Activated T-cell treated with anti-CD3 and anti-CD28 coated beads, Interleukin-2, amount 50 U/mL, for 72 hours (primary cell): ENCODE measurements at regions not wholly inside any gene's neighbourhood (a gene's known extent, or its start where the extent isn't known, plus 50 kb on each side); places are given as distances from the start of the nearest gene placed in this dataset.

Experiments
- ATAC-seq, 2 donors: fragments of 150-1000 bp; cut with Tn5 transposase; replicated peaks in 1 of 2; 2 replicates each; pipeline ENCODE4 v1.10.0; 2021; ENCODE audit warnings: moderate library complexity in 2 of 2, mild to moderate bottlenecking in 1 of 2
- DNase-seq, 2 donors: peaks; one replicate each; pipeline ENCODE4 v3.0.0; 2021 to 2022; ENCODE audit warnings: mixed read lengths in 1 of 2
- H3K27ac Mint-ChIP-seq: one replicate; pipeline ENCODE4 v1.8.0; 2022; ENCODE audit warnings: mild to moderate bottlenecking, moderate library complexity, mixed read lengths
- H3K27me3 Mint-ChIP-seq: one replicate; pipeline ENCODE4 v1.8.0; 2022; ENCODE audit warnings: low read depth, mixed read lengths
- H3K36me3 Mint-ChIP-seq, 2 donors: one replicate each; pipeline ENCODE4 v1.8.0; 2022; ENCODE audit warnings: mixed read lengths in 2 of 2, mild to moderate bottlenecking in 1 of 2; ENCODE audit not compliant: insufficient read depth in 2 of 2
- H3K4me1 Mint-ChIP-seq: one replicate; pipeline ENCODE4 v1.8.0; 2022; ENCODE audit warnings: low read depth, mixed read lengths
- H3K4me3 Mint-ChIP-seq, 2 donors: one replicate each; pipeline ENCODE4 v1.8.0; 2022; ENCODE audit warnings: mild to moderate bottlenecking in 2 of 2, mixed read lengths in 2 of 2, moderate library complexity in 2 of 2
- H3K9me3 Mint-ChIP-seq, 2 donors: one replicate each; pipeline ENCODE4 v1.8.0; 2022; ENCODE audit warnings: mixed read lengths in 2 of 2

- Mint-ChIP-seq H3K27ac (no peak overlapping the region), H3K4me1 (no peaks in the 10 kb centered on the region), H3K27me3 (no peaks in the 10 kb centered on the region), H3K9me3 (peaks cover 11 to 15% of the 10 kb centered on the region in 2 donors), H3K36me3 (peaks cover 0 to 4% of the 10 kb centered on the region in 2 donors), H3K4me3 (no peak overlapping the region)
- DNase-seq (no peak), ATAC-seq (no peak)
These were observed 1117.0 kb downstream of the DSC3 start for GRCh38 chr18:29925566-29925965.

DNA sequence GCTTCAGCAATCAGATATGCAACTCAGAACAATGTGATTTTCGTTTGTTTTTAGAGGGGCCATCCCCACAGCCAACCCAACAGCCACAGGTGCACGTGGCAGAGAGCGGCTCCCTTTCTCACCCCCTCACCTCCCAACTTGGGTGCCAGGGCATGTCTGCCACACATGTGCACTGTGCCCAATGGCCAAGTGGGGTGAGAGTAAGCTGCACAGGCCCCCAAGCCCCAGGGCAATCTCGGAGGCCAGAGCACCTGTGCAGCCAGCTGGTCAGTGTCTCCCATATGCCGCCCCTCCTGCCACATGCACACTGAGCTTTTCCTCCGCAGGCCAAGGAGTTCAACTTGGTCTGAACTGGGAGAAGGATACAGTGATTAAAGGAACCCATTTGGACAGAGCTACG, 1130.2 kb downstream of the DSC3 start:
- Mint-ChIP-seq H3K9me3 (peaks cover 11% of the 10 kb centered on the region in 2 donors), H3K27me3 (no peaks in the 10 kb centered on the region), H3K36me3 (no peaks in the 10 kb centered on the region), H3K27ac (no peak overlapping the region), H3K4me3 (no peak overlapping the region), H3K4me1 (no peaks in the 10 kb centered on the region)
- ATAC-seq = no peak
- no peak for DNase-seq

DNA sequence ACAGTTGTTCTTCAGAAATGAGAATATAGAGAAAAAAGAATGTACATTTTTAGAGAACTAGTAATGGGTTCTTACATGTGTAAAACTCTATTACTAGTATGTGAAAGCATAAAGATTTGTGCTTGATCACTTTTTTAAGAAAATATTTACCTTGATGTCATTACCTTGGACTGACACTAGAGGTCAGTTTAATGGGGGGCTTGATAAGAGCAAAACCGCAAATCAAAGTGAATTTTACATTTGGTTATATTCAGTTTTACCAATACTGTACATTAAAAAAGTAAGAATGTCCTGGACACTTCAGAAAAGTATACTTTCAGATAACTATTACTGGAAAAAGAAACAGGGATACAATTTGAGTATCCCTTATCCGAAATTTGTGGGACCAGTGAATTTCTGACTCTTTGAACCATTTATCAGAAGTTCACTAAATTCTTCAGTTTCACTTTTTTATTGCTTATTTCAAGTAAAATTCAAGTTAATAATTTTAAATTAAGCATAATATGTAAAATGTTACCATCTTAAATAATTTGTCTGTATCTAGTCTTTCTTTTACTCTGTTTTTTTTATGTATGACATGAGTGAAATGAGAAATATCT, 1149.5 kb downstream of the DSC3 start:
- no peaks in the 10 kb centered on the region for H3K4me1 Mint-ChIP-seq

DNA sequence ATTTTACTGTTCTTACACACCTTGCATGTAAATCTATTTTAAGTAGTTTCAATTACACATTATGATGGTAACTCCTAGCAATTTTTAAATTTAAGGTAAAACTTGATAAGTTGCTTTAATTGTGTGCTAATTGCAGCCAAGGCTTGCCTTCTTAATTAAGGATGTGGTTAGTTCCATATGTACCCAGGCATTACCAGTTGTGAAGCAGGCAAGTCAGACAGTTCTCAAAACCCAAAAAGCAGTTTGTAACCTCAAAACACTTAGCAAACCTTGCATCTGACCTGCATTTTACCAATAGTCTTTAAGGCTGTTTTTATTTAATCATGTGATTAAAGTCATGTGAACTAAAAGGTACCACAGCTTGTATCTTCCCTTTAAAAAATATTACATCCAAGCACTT, 1159.4 kb downstream of the DSC3 start:
- Mint-ChIP-seq H3K4me3 (no peak overlapping the region), H3K27ac (no peak overlapping the region), H3K4me1 (no peaks in the 10 kb centered on the region), H3K36me3 (no peaks in the 10 kb centered on the region), H3K9me3 (peaks cover 0 to 9% of the 10 kb centered on the region in 2 donors), H3K27me3 (no peaks in the 10 kb centered on the region)
- ATAC-seq (no peak), DNase-seq (no peak)

More for the DNA sequence above, 1149.5 kb downstream of the DSC3 start:
- H3K27ac Mint-ChIP-seq = no peak overlapping the region
- H3K9me3 Mint-ChIP-seq = peaks cover 2 to 6% of the 10 kb centered on the region in 2 donors
- H3K4me3 Mint-ChIP-seq = no peak overlapping the region
- H3K27me3 Mint-ChIP-seq = no peaks in the 10 kb centered on the region
- DNase-seq = no peak
- no peaks in the 10 kb centered on the region for H3K36me3 Mint-ChIP-seq
- ATAC-seq = no peak

GRCh38 chr18:29882620-29883019, 1159.9 kb downstream of the DSC3 start:
- Mint-ChIP-seq H3K27me3 (no peaks in the 10 kb centered on the region), H3K27ac (no peak overlapping the region), H3K4me1 (no peaks in the 10 kb centered on the region), H3K36me3 (no peaks in the 10 kb centered on the region), H3K4me3 (no peak overlapping the region), H3K9me3 (peaks cover 0 to 6% of the 10 kb centered on the region in 2 donors)
- ATAC-seq (no peak), DNase-seq (no peak)

DNA sequence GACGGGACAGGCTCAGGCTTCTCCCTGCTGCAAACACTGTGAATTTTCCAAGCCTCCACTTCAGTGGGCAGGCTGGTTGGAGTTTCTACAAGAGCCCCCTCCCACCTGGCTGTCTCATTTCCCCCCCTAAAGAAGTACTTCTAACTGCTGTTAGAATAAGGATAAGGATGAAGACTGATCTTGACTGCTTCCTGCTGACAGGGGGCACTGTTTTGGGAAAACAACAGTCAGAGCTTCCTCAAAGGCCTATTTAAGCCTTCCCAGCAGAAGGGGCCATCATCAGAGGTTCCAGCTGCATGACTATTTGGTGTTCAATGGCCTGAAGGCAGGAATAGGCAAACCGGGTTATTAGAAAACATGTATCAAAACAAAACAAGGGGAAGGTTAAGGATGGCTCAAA, 1162.8 kb downstream of the DSC3 start:
- H3K36me3 Mint-ChIP-seq = no peaks in the 10 kb centered on the region
- ATAC-seq = no peak
- no peak overlapping the region for H3K4me3 Mint-ChIP-seq
- no peaks in the 10 kb centered on the region for H3K4me1 Mint-ChIP-seq
- H3K27me3 Mint-ChIP-seq = no peaks in the 10 kb centered on the region
- H3K27ac Mint-ChIP-seq = no peak overlapping the region
- DNase-seq = no peak
- H3K9me3 Mint-ChIP-seq = peaks cover 0 to 10% of the 10 kb centered on the region in 2 donors

DNA sequence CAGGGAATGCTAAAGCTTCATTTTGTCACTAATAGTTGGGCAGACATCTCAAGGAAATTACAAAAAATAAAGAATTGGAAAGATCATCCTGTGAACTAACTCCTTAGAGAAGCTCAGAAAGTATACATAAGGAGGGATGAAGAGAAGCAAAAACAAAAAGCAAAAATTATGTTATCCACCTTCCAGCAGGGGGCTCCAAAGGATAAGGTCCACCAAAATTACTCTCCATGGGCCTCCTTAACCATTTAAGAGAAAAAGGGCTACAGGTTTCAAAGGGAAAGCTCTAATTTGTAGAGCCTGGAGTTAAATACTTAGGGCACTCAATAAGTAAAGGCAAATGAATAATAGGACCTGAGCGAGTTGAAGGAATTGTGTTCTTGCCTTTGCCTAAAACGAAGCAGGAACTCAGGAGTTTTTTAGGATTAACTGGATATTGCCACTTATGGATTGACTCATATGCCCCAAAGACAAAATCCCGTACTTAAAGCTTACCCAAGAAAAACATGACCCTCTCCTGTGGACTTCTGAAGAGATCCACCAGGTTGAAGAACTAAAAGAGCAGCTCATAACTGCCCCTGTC, 1167.9 kb downstream of the DSC3 start:
- no peak overlapping the region for H3K4me3 Mint-ChIP-seq
- H3K27me3 Mint-ChIP-seq = no peaks in the 10 kb centered on the region
- ATAC-seq = no peak
- peak in 1 of 2 donors; percentile 1 for DNase-seq
- H3K27ac Mint-ChIP-seq = no peak overlapping the region
- H3K4me1 Mint-ChIP-seq = no peaks in the 10 kb centered on the region
- H3K9me3 Mint-ChIP-seq = peaks cover 4 to 18% of the 10 kb centered on the region in 2 donors
- H3K36me3 Mint-ChIP-seq = no peaks in the 10 kb centered on the region

DNA sequence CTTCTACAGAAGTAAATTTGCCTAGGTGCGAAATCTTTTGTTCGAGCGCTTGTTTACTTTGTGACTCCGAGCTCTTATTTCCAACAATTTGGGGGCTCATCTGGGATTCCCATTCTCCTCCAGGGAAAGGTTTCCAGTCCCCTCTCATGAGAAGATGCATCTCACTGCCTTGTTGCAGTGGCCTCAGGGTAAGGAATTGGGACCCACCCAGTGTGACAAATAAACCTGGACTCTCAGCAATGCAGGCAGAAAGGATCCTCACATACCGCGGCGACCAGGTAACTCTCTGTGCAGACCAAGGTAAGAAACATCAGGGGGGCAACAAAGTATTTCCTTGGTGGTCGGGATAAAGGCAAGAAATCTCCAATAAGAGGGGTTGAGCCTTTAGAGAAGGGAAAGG, 1169.3 kb downstream of the DSC3 start:
- no peaks in the 10 kb centered on the region for H3K36me3 Mint-ChIP-seq
- DNase-seq (no peak), ATAC-seq (no peak)
- H3K27me3 Mint-ChIP-seq = no peaks in the 10 kb centered on the region
- H3K4me1 Mint-ChIP-seq = no peaks in the 10 kb centered on the region
- peaks cover 4 to 12% of the 10 kb centered on the region in 2 donors for H3K9me3 Mint-ChIP-seq
- H3K4me3 Mint-ChIP-seq = no peak overlapping the region
- H3K27ac Mint-ChIP-seq = no peak overlapping the region

- Mint-ChIP-seq H3K27ac (no peak overlapping the region), H3K36me3 (no peaks in the 10 kb centered on the region), H3K4me1 (no peaks in the 10 kb centered on the region), H3K27me3 (no peaks in the 10 kb centered on the region), H3K4me3 (no peak overlapping the region), H3K9me3 (peaks cover 4 to 9% of the 10 kb centered on the region in 2 donors)
- ATAC-seq (no peak), DNase-seq (no peak)
These were observed 1171.3 kb downstream of the DSC3 start for GRCh38 chr18:29871246-29871645.

DNA sequence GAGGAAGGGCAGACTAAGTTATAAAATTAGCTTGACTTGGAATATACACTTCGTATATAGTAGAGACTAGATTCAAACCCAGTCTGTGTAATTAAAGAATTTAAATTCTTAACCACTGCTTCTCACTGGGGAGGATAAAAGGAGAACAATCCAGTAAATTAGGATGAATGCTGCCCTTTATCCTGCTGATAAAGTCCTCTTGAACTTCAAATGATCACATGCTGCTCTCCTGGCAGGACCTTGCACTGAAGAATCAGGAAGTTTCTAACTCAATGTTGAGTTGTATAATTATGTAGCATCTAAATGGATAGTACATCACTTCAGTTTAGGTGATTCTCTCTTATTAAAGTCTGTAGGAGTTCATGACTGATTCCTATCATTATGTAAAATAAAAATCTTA, 1179.7 kb downstream of the DSC3 start:
- no peaks in the 10 kb centered on the region for H3K4me1 Mint-ChIP-seq
- no peak for ATAC-seq
- H3K36me3 Mint-ChIP-seq = no peaks in the 10 kb centered on the region
- DNase-seq = no peak
- H3K27me3 Mint-ChIP-seq = no peaks in the 10 kb centered on the region
- no peak overlapping the region for H3K27ac Mint-ChIP-seq
- peaks cover 4% of the 10 kb centered on the region in 2 donors for H3K9me3 Mint-ChIP-seq
- H3K4me3 Mint-ChIP-seq = no peak overlapping the region

DNA sequence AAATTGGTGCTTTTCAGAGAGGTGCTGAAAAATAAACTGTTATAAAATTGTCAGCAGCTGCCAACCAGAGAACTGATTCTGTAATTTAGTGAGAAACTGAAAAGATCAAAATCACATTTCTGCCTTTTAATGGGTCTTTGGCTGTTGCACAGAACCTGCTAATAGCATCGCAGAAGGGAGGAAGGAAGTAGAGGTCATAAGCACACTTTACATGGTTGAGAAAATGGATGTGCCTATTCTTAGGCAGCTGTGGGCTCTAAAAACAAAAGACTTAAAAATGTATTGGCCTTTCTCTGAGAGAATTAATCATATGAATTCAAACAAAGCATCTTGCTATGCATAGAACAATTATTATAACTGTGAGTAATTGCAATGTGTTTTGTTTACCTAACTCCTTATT, 1186.9 kb downstream of the DSC3 start:
- DNase-seq (no peak), ATAC-seq (no peak)
- Mint-ChIP-seq H3K9me3 (peaks cover 5 to 9% of the 10 kb centered on the region in 2 donors), H3K4me3 (no peak overlapping the region), H3K27ac (no peak overlapping the region), H3K36me3 (peaks cover 0 to 1% of the 10 kb centered on the region in 2 donors), H3K27me3 (no peaks in the 10 kb centered on the region), H3K4me1 (no peaks in the 10 kb centered on the region)

DNA sequence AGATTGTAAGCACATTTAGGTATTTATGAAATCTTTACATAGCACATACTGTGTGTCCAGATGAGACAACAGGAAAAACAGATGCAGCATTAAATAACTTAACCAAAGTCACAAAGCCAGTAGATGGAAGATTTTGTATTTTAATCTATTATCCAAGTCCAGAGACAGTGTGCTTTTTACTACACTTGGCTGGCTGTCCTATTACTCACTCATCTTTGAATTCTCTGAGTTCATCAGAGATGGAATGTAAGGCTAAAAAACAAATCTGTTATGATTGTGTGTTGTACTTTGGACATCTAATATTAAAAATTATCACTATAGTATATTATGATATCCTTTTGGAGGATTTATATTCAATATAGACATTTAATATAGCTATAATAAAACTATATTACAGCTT, 1189.4 kb downstream of the DSC3 start:
- Mint-ChIP-seq H3K36me3 (peaks cover 0 to 1% of the 10 kb centered on the region in 2 donors), H3K9me3 (peaks cover 9 to 15% of the 10 kb centered on the region in 2 donors), H3K4me3 (no peak overlapping the region), H3K4me1 (no peaks in the 10 kb centered on the region), H3K27ac (no peak overlapping the region), H3K27me3 (no peaks in the 10 kb centered on the region)
- no peak for DNase-seq
- no peak for ATAC-seq

- no peaks in the 10 kb centered on the region for H3K27me3 Mint-ChIP-seq
- no peaks in the 10 kb centered on the region for H3K4me1 Mint-ChIP-seq
- no peak overlapping the region for H3K27ac Mint-ChIP-seq
- H3K4me3 Mint-ChIP-seq = no peak overlapping the region
- DNase-seq = no peak
- peaks cover 7 to 14% of the 10 kb centered on the region in 2 donors for H3K9me3 Mint-ChIP-seq
- H3K36me3 Mint-ChIP-seq = peaks cover 0 to 1% of the 10 kb centered on the region in 2 donors
- ATAC-seq = no peak
These were observed 1193.4 kb downstream of the DSC3 start for GRCh38 chr18:29849144-29849543.

DNA sequence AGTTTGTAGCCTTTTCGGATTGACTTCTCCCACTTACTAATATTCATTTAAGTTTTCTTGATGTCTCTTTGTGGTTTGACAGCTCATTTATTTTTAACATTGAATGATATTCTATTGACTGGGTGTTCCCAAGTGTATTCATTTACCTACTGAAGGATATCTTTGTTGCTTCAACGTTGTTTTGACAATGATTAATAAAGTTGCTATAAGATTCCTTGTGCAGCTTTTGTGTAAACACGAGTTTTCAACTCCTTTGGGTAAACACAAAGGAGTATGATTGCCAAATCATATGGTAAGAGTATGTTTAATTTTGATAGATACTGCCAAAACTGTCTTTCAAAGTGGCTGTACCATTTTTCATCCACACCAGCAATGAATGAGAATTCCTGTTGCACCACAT, 1200.9 kb downstream of the DSC3 start:
- DNase-seq = no peak
- Mint-ChIP-seq H3K9me3 (peaks cover 3 to 4% of the 10 kb centered on the region in 2 donors), H3K27ac (no peak overlapping the region), H3K4me3 (no peak overlapping the region), H3K4me1 (no peaks in the 10 kb centered on the region), H3K27me3 (no peaks in the 10 kb centered on the region), H3K36me3 (peaks cover 0 to 4% of the 10 kb centered on the region in 2 donors)
- no peak for ATAC-seq
